H1 (cell line): ENCODE measurements at regions not wholly inside any gene's neighbourhood (a gene's known extent, or its start where the extent isn't known, plus 50 kb on each side); places are given as distances from the start of the nearest gene placed in this dataset.

Source experiments
- GABPA ChIP-seq: IDR thresholded peaks from 2 replicates; pipeline ENCODE4 v1.6.1; 2011; ENCODE audit warnings: mild to moderate bottlenecking, low read length, moderate library complexity, borderline replicate concordance; ENCODE audit not compliant: insufficient read depth
- HDAC2 ChIP-seq, 2 experiments: fragments of 300-600 bp in 1 of 2; sonication (generic) in 1 of 2; IDR thresholded peaks; 2 replicates each; pipeline ENCODE4 v1.6.1; 2011 to 2012; ENCODE audit warnings: low read depth in 2 of 2, low read length in 2 of 2, mild to moderate bottlenecking in 2 of 2, moderate library complexity in 2 of 2, borderline replicate concordance in 1 of 2, inconsistent platforms in 1 of 2
- JUN ChIP-seq: IDR thresholded peaks from 2 replicates; pipeline ENCODE4 v1.6.1; 2011; ENCODE audit warnings: low read depth, mild to moderate bottlenecking, improper control_type of control experiment, low read length
- NANOG ChIP-seq: IDR thresholded peaks from 2 replicates; pipeline ENCODE4 v1.6.1; 2011; ENCODE audit warnings: low read length, low read depth, mild to moderate bottlenecking, inconsistent platforms; ENCODE audit not compliant: insufficient read depth, poor library complexity, severe bottlenecking
- PHF8 ChIP-seq: fragments of 200-600 bp; sonication (generic); conservative IDR thresholded peaks from 2 replicates; pipeline ENCODE4 v1.7.1; 2012; ENCODE audit warnings: low read depth, mild to moderate bottlenecking, inconsistent platforms, low read length, moderate library complexity
- RAD21 ChIP-seq, 2 experiments: IDR thresholded peaks in 1 of 2; conservative IDR thresholded peaks in 1 of 2; 2 replicates each; pipeline ENCODE4 v1.6.1; 2011; ENCODE audit warnings: low read depth in 2 of 2, low read length in 2 of 2, improper control_type of control experiment in 1 of 2, inconsistent platforms in 1 of 2, mild to moderate bottlenecking in 1 of 2, moderate library complexity in 1 of 2
- RFX5 ChIP-seq: IDR thresholded peaks from 2 replicates; pipeline ENCODE4 v1.6.1; 2011; ENCODE audit warnings: low read depth, low read length, improper control_type of control experiment, borderline replicate concordance
- SP4 ChIP-seq: IDR thresholded peaks from 2 replicates; pipeline ENCODE4 v1.6.1; 2012; ENCODE audit warnings: low read length, inconsistent platforms
- YY1 ChIP-seq: IDR thresholded peaks from 2 replicates; pipeline ENCODE4 v1.6.1; 2011; ENCODE audit warnings: low read depth, mild to moderate bottlenecking, low read length
- TF ChIP-seq, protein P1 (sequence below): fragments of 300-600 bp; sonication (generic); IDR thresholded peaks from 2 replicates; pipeline ENCODE4 v1.7.1; 2012; ENCODE audit warnings: low read length, moderate library complexity, mild to moderate bottlenecking, inconsistent platforms; ENCODE audit not compliant: insufficient replicate concordance
- TF ChIP-seq, protein P2 (sequence below): IDR thresholded peaks from 2 replicates; pipeline ENCODE4 v1.6.1; 2012; ENCODE audit warnings: inconsistent platforms

DNA sequence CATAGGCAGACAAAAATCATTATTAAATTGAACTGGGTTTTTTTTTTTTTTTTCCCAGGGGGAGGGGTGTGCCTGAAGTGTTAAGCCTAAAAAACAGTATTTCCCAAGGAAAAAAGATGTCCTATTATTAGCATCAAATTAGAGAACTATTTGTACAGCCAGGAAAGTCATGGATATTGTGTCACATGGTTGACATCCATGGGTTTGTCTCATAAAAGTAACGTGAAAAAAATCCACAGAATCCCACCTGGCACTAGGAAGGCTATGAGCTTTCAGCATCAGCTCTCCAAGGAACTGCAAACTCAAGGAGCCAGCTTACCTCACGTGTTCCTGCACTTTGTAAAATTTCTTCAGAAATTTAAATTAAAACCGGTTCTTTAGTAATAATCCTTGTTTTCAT is 69.1 kb upstream of the EGLN3 start (continued):
- TF ChIP-seq, protein P1, sequence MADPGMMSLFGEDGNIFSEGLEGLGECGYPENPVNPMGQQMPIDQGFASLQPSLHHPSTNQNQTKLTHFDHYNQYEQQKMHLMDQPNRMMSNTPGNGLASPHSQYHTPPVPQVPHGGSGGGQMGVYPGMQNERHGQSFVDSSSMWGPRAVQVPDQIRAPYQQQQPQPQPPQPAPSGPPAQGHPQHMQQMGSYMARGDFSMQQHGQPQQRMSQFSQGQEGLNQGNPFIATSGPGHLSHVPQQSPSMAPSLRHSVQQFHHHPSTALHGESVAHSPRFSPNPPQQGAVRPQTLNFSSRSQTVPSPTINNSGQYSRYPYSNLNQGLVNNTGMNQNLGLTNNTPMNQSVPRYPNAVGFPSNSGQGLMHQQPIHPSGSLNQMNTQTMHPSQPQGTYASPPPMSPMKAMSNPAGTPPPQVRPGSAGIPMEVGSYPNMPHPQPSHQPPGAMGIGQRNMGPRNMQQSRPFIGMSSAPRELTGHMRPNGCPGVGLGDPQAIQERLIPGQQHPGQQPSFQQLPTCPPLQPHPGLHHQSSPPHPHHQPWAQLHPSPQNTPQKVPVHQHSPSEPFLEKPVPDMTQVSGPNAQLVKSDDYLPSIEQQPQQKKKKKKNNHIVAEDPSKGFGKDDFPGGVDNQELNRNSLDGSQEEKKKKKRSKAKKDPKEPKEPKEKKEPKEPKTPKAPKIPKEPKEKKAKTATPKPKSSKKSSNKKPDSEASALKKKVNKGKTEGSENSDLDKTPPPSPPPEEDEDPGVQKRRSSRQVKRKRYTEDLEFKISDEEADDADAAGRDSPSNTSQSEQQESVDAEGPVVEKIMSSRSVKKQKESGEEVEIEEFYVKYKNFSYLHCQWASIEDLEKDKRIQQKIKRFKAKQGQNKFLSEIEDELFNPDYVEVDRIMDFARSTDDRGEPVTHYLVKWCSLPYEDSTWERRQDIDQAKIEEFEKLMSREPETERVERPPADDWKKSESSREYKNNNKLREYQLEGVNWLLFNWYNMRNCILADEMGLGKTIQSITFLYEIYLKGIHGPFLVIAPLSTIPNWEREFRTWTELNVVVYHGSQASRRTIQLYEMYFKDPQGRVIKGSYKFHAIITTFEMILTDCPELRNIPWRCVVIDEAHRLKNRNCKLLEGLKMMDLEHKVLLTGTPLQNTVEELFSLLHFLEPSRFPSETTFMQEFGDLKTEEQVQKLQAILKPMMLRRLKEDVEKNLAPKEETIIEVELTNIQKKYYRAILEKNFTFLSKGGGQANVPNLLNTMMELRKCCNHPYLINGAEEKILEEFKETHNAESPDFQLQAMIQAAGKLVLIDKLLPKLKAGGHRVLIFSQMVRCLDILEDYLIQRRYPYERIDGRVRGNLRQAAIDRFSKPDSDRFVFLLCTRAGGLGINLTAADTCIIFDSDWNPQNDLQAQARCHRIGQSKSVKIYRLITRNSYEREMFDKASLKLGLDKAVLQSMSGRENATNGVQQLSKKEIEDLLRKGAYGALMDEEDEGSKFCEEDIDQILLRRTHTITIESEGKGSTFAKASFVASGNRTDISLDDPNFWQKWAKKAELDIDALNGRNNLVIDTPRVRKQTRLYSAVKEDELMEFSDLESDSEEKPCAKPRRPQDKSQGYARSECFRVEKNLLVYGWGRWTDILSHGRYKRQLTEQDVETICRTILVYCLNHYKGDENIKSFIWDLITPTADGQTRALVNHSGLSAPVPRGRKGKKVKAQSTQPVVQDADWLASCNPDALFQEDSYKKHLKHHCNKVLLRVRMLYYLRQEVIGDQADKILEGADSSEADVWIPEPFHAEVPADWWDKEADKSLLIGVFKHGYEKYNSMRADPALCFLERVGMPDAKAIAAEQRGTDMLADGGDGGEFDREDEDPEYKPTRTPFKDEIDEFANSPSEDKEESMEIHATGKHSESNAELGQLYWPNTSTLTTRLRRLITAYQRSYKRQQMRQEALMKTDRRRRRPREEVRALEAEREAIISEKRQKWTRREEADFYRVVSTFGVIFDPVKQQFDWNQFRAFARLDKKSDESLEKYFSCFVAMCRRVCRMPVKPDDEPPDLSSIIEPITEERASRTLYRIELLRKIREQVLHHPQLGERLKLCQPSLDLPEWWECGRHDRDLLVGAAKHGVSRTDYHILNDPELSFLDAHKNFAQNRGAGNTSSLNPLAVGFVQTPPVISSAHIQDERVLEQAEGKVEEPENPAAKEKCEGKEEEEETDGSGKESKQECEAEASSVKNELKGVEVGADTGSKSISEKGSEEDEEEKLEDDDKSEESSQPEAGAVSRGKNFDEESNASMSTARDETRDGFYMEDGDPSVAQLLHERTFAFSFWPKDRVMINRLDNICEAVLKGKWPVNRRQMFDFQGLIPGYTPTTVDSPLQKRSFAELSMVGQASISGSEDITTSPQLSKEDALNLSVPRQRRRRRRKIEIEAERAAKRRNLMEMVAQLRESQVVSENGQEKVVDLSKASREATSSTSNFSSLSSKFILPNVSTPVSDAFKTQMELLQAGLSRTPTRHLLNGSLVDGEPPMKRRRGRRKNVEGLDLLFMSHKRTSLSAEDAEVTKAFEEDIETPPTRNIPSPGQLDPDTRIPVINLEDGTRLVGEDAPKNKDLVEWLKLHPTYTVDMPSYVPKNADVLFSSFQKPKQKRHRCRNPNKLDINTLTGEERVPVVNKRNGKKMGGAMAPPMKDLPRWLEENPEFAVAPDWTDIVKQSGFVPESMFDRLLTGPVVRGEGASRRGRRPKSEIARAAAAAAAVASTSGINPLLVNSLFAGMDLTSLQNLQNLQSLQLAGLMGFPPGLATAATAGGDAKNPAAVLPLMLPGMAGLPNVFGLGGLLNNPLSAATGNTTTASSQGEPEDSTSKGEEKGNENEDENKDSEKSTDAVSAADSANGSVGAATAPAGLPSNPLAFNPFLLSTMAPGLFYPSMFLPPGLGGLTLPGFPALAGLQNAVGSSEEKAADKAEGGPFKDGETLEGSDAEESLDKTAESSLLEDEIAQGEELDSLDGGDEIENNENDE, result no peak
- TF ChIP-seq, protein P2, sequence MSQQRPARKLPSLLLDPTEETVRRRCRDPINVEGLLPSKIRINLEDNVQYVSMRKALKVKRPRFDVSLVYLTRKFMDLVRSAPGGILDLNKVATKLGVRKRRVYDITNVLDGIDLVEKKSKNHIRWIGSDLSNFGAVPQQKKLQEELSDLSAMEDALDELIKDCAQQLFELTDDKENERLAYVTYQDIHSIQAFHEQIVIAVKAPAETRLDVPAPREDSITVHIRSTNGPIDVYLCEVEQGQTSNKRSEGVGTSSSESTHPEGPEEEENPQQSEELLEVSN, result no peak
- TF ChIP-seq RFX5 (no peak), HDAC2 (IDR thresholded peaks at IDR 0.05; ENCODE audit: borderline replicate concordance in 1 of 2, low read depth in 2 of 2, low read length in 2 of 2) (no peak), SP4 (no peak), GABPA (no peak), JUN (no peak), PHF8 (no peak), NANOG (no peak), YY1 (no peak), RAD21 (IDR thresholded peaks at IDR 0.05 in 1 of 2, conservative IDR thresholded peaks at IDR 0.05 in 1 of 2; ENCODE audit: low read depth in 2 of 2, low read length in 2 of 2) (no peak)
